Neural progenitor cell (in vitro differentiated cells): ENCODE measurements at regions not wholly inside any gene's neighbourhood (a gene's known extent, or its start where the extent isn't known, plus 50 kb on each side); places are given as distances from the start of the nearest gene placed in this dataset.
"Not testable (repeated sequence)": the region's sequence is repeated elsewhere in the genome, so short reads cannot be mapped to it uniquely, and the experiment has no call there.

Experiments
- DNase-seq: peaks from one replicate; pipeline ENCODE4 v3.0.0-alpha.2; 2016; ENCODE audit warnings: low spot score
- H2AFZ ChIP-seq: fragments of 200-600 bp; sonication (generic); replicated peaks from 2 replicates; pipeline ENCODE4 v1.6.1; 2016; ENCODE audit warnings: antibody characterized with exemption
- H3F3A ChIP-seq: fragments of 200-600 bp; sonication (generic); 2 replicates; pipeline ENCODE4 v1.6.1; 2016; ENCODE audit warnings: antibody characterized with exemption, low read depth
- H3K27ac ChIP-seq: fragments of 200-600 bp; sonication (generic); 2 replicates; pipeline ENCODE4 v1.5.1; 2016; ENCODE audit warnings: mild to moderate bottlenecking
- H3K27me3 ChIP-seq: fragments of 200-600 bp; sonication (generic); 2 replicates; pipeline ENCODE4 v1.6.1; 2016; ENCODE audit warnings: mild to moderate bottlenecking, moderate library complexity
- H3K36me3 ChIP-seq: fragments of 200-600 bp; sonication (generic); 2 replicates; pipeline ENCODE4 v1.5.1; 2016
- H3K4me1 ChIP-seq: fragments of 200-600 bp; sonication (generic); 2 replicates; pipeline ENCODE4 v1.6.1; 2016; ENCODE audit warnings: mixed run types
- H3K4me2 ChIP-seq: fragments of 200-600 bp; sonication (generic); 2 replicates; pipeline ENCODE4 v1.6.1; 2016
- H3K4me3 ChIP-seq: fragments of 200-600 bp; sonication (generic); 2 replicates; pipeline ENCODE4 v1.5.1; 2016
- H3K79me2 ChIP-seq: fragments of 200-600 bp; sonication (generic); 2 replicates; pipeline ENCODE4 v1.6.1; 2016; ENCODE audit warnings: low read depth
- H3K9ac ChIP-seq: fragments of 200-600 bp; sonication (generic); 2 replicates; pipeline ENCODE4 v1.6.1; 2016
- H3K9me3 ChIP-seq: fragments of 200-600 bp; sonication (generic); 2 replicates; pipeline ENCODE4 v1.5.1; 2016; ENCODE audit warnings: low read depth
- H4K20me1 ChIP-seq: fragments of 200-600 bp; sonication (generic); 2 replicates; pipeline ENCODE4 v1.6.1; 2016; ENCODE audit warnings: low read depth
- H3K27ac Mint-ChIP-seq: 3 replicates; pipeline ENCODE4 v1.8.0; 2021; ENCODE audit warnings: mixed read lengths
- H3K27me3 Mint-ChIP-seq: 2 replicates; pipeline ENCODE4 v1.8.0; 2022; ENCODE audit warnings: low read depth, mild to moderate bottlenecking, inconsistent platforms, moderate library complexity, mixed read lengths; ENCODE audit not compliant: insufficient read depth
- H3K36me3 Mint-ChIP-seq: 3 replicates; pipeline ENCODE4 v1.8.0; 2021; ENCODE audit warnings: mixed read lengths
- H3K4me1 Mint-ChIP-seq: 3 replicates; pipeline ENCODE4 v1.8.0; 2021; ENCODE audit warnings: mixed read lengths
- H3K4me3 Mint-ChIP-seq: 3 replicates; pipeline ENCODE4 v1.8.0; 2021; ENCODE audit warnings: mild to moderate bottlenecking, moderate library complexity, mixed read lengths
- H3K9me3 Mint-ChIP-seq: 3 replicates; pipeline ENCODE4 v1.8.0; 2020; ENCODE audit warnings: mixed read lengths
- CTCF ChIP-seq: fragments of 200-600 bp; sonication (generic); IDR thresholded peaks from 2 replicates; pipeline ENCODE4 v1.5.1; 2017; ENCODE audit warnings: antibody characterized with exemption, mild to moderate bottlenecking
- EZH2 ChIP-seq: fragments of 200-600 bp; sonication (generic); IDR thresholded peaks from 2 replicates; pipeline ENCODE4 v1.6.1; 2017; ENCODE audit warnings: antibody characterized with exemption, mild to moderate bottlenecking, moderate library complexity
- EZH2phosphoT487 ChIP-seq: fragments of 200-600 bp; sonication (generic); IDR thresholded peaks from 2 replicates; pipeline ENCODE4 v1.6.1; 2017; ENCODE audit warnings: antibody characterized with exemption

GRCh38 chr13:44854313-44855060 is 134.8 kb downstream of the NUFIP1 start:
- Histone ChIP-seq H3K27me3 (no peaks in the 10 kb centered on the region), H3K4me3 (no peak overlapping the region), H4K20me1 (no peaks in the 10 kb centered on the region), H3K9me3 (no peaks in the 10 kb centered on the region), H3K4me1 (peaks cover 25% of the 10 kb centered on the region), H3K4me2 (no peak overlapping the region), H3K79me2 (no peaks in the 10 kb centered on the region), H3F3A (peaks cover 5% of the 10 kb centered on the region), H3K27ac (no peak overlapping the region), H3K36me3 (no peaks in the 10 kb centered on the region), H2AFZ (peak overlapping the region; percentile 52), H3K9ac (no peak overlapping the region)
- H3K27ac Mint-ChIP-seq: peak overlapping the region; percentile 61
- no peaks in the 10 kb centered on the region for H3K36me3 Mint-ChIP-seq
- no peaks in the 10 kb centered on the region for H3K9me3 Mint-ChIP-seq
- H3K4me3 Mint-ChIP-seq: no peak overlapping the region
- peak; percentile 40 for DNase-seq
- H3K27me3 Mint-ChIP-seq: peaks cover 13% of the 10 kb centered on the region
- no peak for TF ChIP-seq EZH2
- TF ChIP-seq CTCF: no peak
- TF ChIP-seq EZH2phosphoT487: no peak
- H3K4me1 Mint-ChIP-seq: peaks cover 41% of the 10 kb centered on the region

GRCh38 chr13:44853641-44854040 is 135.6 kb downstream of the NUFIP1 start:
- Histone ChIP-seq H3K27ac (no peak overlapping the region), H3K9ac (no peak overlapping the region), H3K9me3 (no peaks in the 10 kb centered on the region), H3K4me2 (no peak overlapping the region), H3K4me1 (peaks cover 25% of the 10 kb centered on the region), H3K36me3 (no peaks in the 10 kb centered on the region), H3K79me2 (no peaks in the 10 kb centered on the region), H4K20me1 (no peaks in the 10 kb centered on the region), H3F3A (peaks cover 5% of the 10 kb centered on the region), H2AFZ (no peak overlapping the region), H3K27me3 (no peaks in the 10 kb centered on the region), H3K4me3 (no peak overlapping the region)
- Mint-ChIP-seq H3K9me3 (no peaks in the 10 kb centered on the region), H3K27me3 (peaks cover 13% of the 10 kb centered on the region), H3K27ac (no peak overlapping the region), H3K4me3 (no peak overlapping the region), H3K4me1 (peaks cover 49% of the 10 kb centered on the region), H3K36me3 (no peaks in the 10 kb centered on the region)
- TF ChIP-seq EZH2phosphoT487: no peak
- TF ChIP-seq EZH2: no peak
- no peak for TF ChIP-seq CTCF
- no peak for DNase-seq

GRCh38 chr13:44848920-44849676 is 140.2 kb downstream of the NUFIP1 start:
- Histone ChIP-seq H3K36me3 (no peaks in the 10 kb centered on the region), H3K4me3 (no peak overlapping the region), H3K9me3 (no peaks in the 10 kb centered on the region), H3K27ac (no peak overlapping the region), H3K79me2 (no peaks in the 10 kb centered on the region), H3F3A (peaks cover 3% of the 10 kb centered on the region), H2AFZ (no peak overlapping the region), H4K20me1 (no peaks in the 10 kb centered on the region), H3K27me3 (no peaks in the 10 kb centered on the region), H3K4me2 (no peak overlapping the region), H3K9ac (no peak overlapping the region), H3K4me1 (peaks cover 10% of the 10 kb centered on the region)
- DNase-seq: no peak
- H3K4me1 Mint-ChIP-seq: peaks cover 33% of the 10 kb centered on the region
- no peak overlapping the region for H3K27ac Mint-ChIP-seq
- H3K9me3 Mint-ChIP-seq: no peaks in the 10 kb centered on the region
- TF ChIP-seq EZH2 (no peak), EZH2phosphoT487 (no peak), CTCF (no peak)
- H3K36me3 Mint-ChIP-seq: no peaks in the 10 kb centered on the region
- H3K27me3 Mint-ChIP-seq: peaks cover 7% of the 10 kb centered on the region
- no peak overlapping the region for H3K4me3 Mint-ChIP-seq

- H3K27ac ChIP-seq, H3K36me3 Mint-ChIP-seq, H3K9ac ChIP-seq, H3K4me3 Mint-ChIP-seq, H3K4me3 ChIP-seq, H3K4me2 ChIP-seq, H3K79me2 ChIP-seq, H3K36me3 ChIP-seq, H3K9me3 ChIP-seq, H3F3A ChIP-seq, H3K27ac Mint-ChIP-seq, DNase-seq, H3K27me3 Mint-ChIP-seq, H3K9me3 Mint-ChIP-seq, H4K20me1 ChIP-seq, H3K27me3 ChIP-seq, H2AFZ ChIP-seq, H3K4me1 ChIP-seq: not testable (repeated sequence)
- peaks cover 17% of the 10 kb centered on the region for H3K4me1 Mint-ChIP-seq
Observed at GRCh38 chr13:44845281-44846058, 143.8 kb downstream of the NUFIP1 start.
